HCT116 (cell line): ENCODE measurements at regions not wholly inside any gene's neighbourhood (a gene's known extent, or its start where the extent isn't known, plus 50 kb on each side); places are given as distances from the start of the nearest gene placed in this dataset.

Experiments used
- ATAC-seq: fragments of 200-7000 bp; cut with Tn5 transposase; 2 replicates; pipeline ENCODE4 v1.9.1; 2020; ENCODE audit warnings: mild to moderate bottlenecking, moderate library complexity
- BruUV-seq: library from RNA; stranded (reverse); fragments of 400-500 nt; replicated peaks from 2 replicates; lab custom pipeline; 2021; lab: Mats Ljungman, UMichigan
- CTCF ChIA-PET: fragments of 300-600 bp; sonication (Branson Sonifier 250); formaldehyde crosslinking; loops from one replicate; lab custom pipeline; 2021; ENCODE audit warnings: antibody characterized with exemption; lab: Charles Lee
- POLR2A ChIA-PET: fragments of 300-600, 350-600 bp; sonication (Branson Sonifier 250); formaldehyde crosslinking; loops from one replicate; lab custom pipeline; 2021; ENCODE audit warnings: antibody characterized with exemption; lab: Charles Lee
- RAD21 ChIA-PET, 2 experiments: fragments of 300-600 bp; sonication (Branson Sonifier 250); formaldehyde crosslinking; loops; one replicate each; lab custom pipeline; 2023; ENCODE audit warnings: low total read pairs in 2 of 2; ENCODE audit not compliant: uncharacterized antibody in 2 of 2, unreplicated experiment in 2 of 2, low non-redundant PET in 1 of 2; lab: Charles Lee
- DNase-seq: peaks from one replicate; pipeline ENCODE4 v3.0.0-alpha.2; 2010; ENCODE audit warnings: low read depth, low spot score
- H2AFZ ChIP-seq: fragments of 200-600 bp; shearing (Covaris generic), sonication (generic); 2 replicates; pipeline ENCODE4 v1.6.1; 2017; ENCODE audit warnings: low read depth, mixed run types, mixed read lengths, antibody characterized with exemption, low read length; ENCODE audit not compliant: poor library complexity, severe bottlenecking
- H3K27ac ChIP-seq: 2 replicates; pipeline ENCODE4 v1.5.1; 2012; ENCODE audit warnings: low read depth, low read length
- H3K27me3 ChIP-seq: fragments of 200-600 bp; sonication (generic); 2 replicates; pipeline ENCODE4 v1.6.1; 2016; ENCODE audit warnings: mixed run types, low read length, mixed read lengths; ENCODE audit not compliant: insufficient read depth
- H3K36me3 ChIP-seq, 2 experiments: fragments of 200-500 bp in 1 of 2; fragments of 200-600 bp in 1 of 2; sonication (Bioruptor generic) in 1 of 2; sonication (generic) in 1 of 2; 2 replicates each; pipeline versions ENCODE4 v1.5.1 to v1.6.1; 2014 to 2016; ENCODE audit warnings: low read length in 2 of 2, inconsistent platforms in 1 of 2, mixed read lengths in 1 of 2, mixed run types in 1 of 2; ENCODE audit not compliant: insufficient read depth in 2 of 2, control insufficient read depth in 1 of 2
- H3K4me1 ChIP-seq, 2 experiments: fragments of 200-600 bp in 1 of 2; sonication (generic) in 1 of 2; 2 replicates each; pipeline versions ENCODE4 v1.5.1 to v1.6.1; 2012 to 2017; ENCODE audit warnings: low read length in 2 of 2, inconsistent platforms in 1 of 2, mild to moderate bottlenecking in 1 of 2, mixed read lengths in 1 of 2, mixed run types in 1 of 2, moderate library complexity in 1 of 2; ENCODE audit not compliant: insufficient read depth in 2 of 2, control insufficient read depth in 1 of 2
- H3K4me2 ChIP-seq: fragments of 200-600 bp; sonication (generic); 2 replicates; pipeline ENCODE4 v1.6.1; 2017; ENCODE audit warnings: mixed run types, low read length, mixed read lengths
- H3K4me3 ChIP-seq, 2 experiments: fragments of 200-600 bp in 1 of 2; sonication (generic) in 1 of 2; replicated peaks in 1 of 2; 2 replicates each; pipeline ENCODE4 v1.5.1; 2011 to 2016; ENCODE audit warnings: low read length in 2 of 2, control low read depth in 1 of 2, low read depth in 1 of 2, mild to moderate bottlenecking in 1 of 2, mixed read lengths in 1 of 2, mixed run types in 1 of 2
- H3K79me2 ChIP-seq: fragments of 200-600 bp; sonication (generic); 2 replicates; pipeline ENCODE4 v1.6.1; 2017; ENCODE audit warnings: mild to moderate bottlenecking, mixed run types, low read length, moderate library complexity, mixed read lengths; ENCODE audit not compliant: insufficient read depth
- H3K9ac ChIP-seq: fragments of 200-600 bp; sonication (generic); 2 replicates; pipeline ENCODE4 v1.6.1; 2016; ENCODE audit warnings: low read length, mixed read lengths
- H3K9me2 ChIP-seq: fragments of 200-600 bp; sonication (generic), shearing (Covaris generic); 2 replicates; pipeline ENCODE4 v1.6.1; 2017; ENCODE audit warnings: mixed run types, mild to moderate bottlenecking, moderate library complexity; ENCODE audit not compliant: insufficient read depth
- H3K9me3 ChIP-seq, 2 experiments: fragments of 200-500 bp in 1 of 2; fragments of 200-600 bp in 1 of 2; sonication (Bioruptor generic) in 1 of 2; sonication (generic) in 1 of 2; 2 replicates each; pipeline ENCODE4 v1.6.1; 2014 to 2017; ENCODE audit warnings: low read length in 2 of 2, mixed read lengths in 2 of 2, inconsistent platforms in 1 of 2, low read depth in 1 of 2, mild to moderate bottlenecking in 1 of 2, mixed run types in 1 of 2, moderate library complexity in 1 of 2; ENCODE audit not compliant: control insufficient read depth in 1 of 2, insufficient read depth in 1 of 2
- H4K20me1 ChIP-seq: fragments of 200-600 bp; sonication (generic), shearing (Covaris generic); 2 replicates; pipeline ENCODE4 v1.6.1; 2017; ENCODE audit warnings: mixed run types, mild to moderate bottlenecking, moderate library complexity; ENCODE audit not compliant: insufficient read depth
- CEBPB ChIP-seq: IDR thresholded peaks from 2 replicates; pipeline ENCODE4 v1.6.1; 2012; ENCODE audit warnings: low read depth
- EGR1 ChIP-seq: IDR thresholded peaks from 2 replicates; pipeline ENCODE4 v1.6.1; 2012; ENCODE audit warnings: low read depth
- JUND ChIP-seq: IDR thresholded peaks from 2 replicates; pipeline ENCODE4 v1.6.1; 2012
- SIN3A ChIP-seq: IDR thresholded peaks from 2 replicates; pipeline ENCODE4 v1.6.1; 2012; ENCODE audit warnings: low read depth
- TCF7L2 ChIP-seq: IDR thresholded peaks from 2 replicates; pipeline ENCODE4 v1.7.0; 2011; ENCODE audit warnings: borderline replicate concordance, inconsistent platforms; ENCODE audit not compliant: insufficient read depth, insufficient read length; ENCODE audit errors: extremely low read depth
- YY1 ChIP-seq: IDR thresholded peaks from 2 replicates; pipeline ENCODE4 v1.6.1; 2011; ENCODE audit warnings: low read length, low read depth, moderate library complexity, mild to moderate bottlenecking; ENCODE audit not compliant: insufficient replicate concordance; ENCODE audit errors: extremely low read depth
- ZFX ChIP-seq: fragments of 450-650 bp; IDR thresholded peaks from 2 replicates; pipeline ENCODE4 v1.6.1; 2017
- intact Hi-C: fragments of 100-400 bp; cut with micrococcal nuclease; formaldehyde crosslinking; loops from 2 replicates; pipeline ENCODE4 v1.10.0; 2022
- TF ChIP-seq, protein P1 (sequence below), 3 experiments: fragments of 200-600 bp in 1 of 3; sonication (generic) in 1 of 3; IDR thresholded peaks in 2 of 3; conservative IDR thresholded peaks in 1 of 3; 2 replicates each; pipeline ENCODE4 v1.5.1; 2012 to 2017; ENCODE audit warnings: low read depth in 2 of 3, low read length in 2 of 3, antibody characterized with exemption in 1 of 3, borderline replicate concordance in 1 of 3, control low read depth in 1 of 3, mild to moderate bottlenecking in 1 of 3, mixed read lengths in 1 of 3, mixed run types in 1 of 3, moderate library complexity in 1 of 3; ENCODE audit not compliant: insufficient read depth in 1 of 3
- TF ChIP-seq, protein P2 (sequence below): IDR thresholded peaks from 2 replicates; pipeline ENCODE4 v1.6.1; 2012; ENCODE audit warnings: low read depth
- TF ChIP-seq, protein P3 (sequence below): IDR thresholded peaks from 2 replicates; pipeline ENCODE4 v1.6.1; 2012
- TF ChIP-seq, protein P4 (sequence below): IDR thresholded peaks from 2 replicates; pipeline ENCODE4 v1.6.1; 2011; ENCODE audit warnings: mild to moderate bottlenecking, low read length, moderate library complexity; ENCODE audit not compliant: insufficient replicate concordance; ENCODE audit errors: extremely low read depth

DNA sequence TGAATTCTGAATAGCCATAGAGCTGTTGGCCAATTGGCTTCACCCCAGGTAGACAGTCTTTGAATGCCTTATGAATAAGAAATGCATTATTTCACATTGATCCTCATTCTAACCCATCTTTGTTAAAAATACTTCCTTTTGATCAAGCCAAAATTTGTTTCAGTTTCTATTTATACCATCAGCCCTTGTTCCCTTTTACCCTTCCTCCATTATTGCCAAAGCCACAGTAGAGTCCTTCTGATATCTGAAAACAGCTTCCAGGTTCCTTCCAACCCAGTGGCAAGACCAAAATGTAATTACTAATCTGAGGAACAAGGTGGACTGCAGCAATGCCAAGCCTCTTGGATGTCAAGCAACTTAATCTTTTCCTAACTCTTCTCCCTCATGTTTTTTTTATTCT is 458.8 kb downstream of the BUD13 start:
- no TSS peak for BruUV-seq

More for the DNA sequence above, 458.8 kb downstream of the BUD13 start:
- H3K9me3 ChIP-seq: no peaks in the 10 kb centered on the region
- H3K27me3 ChIP-seq: peaks cover 8% of the 10 kb centered on the region; the same call in 1 of the 2 replicates
- no peak overlapping the region for H2AFZ ChIP-seq
- H3K9me2 ChIP-seq: no peaks in the 10 kb centered on the region
- no peaks in the 10 kb centered on the region for H3K36me3 ChIP-seq
- ATAC-seq (no peak), DNase-seq (no peak)
- TF ChIP-seq JUND (no peak), YY1 (no peak), TCF7L2 (no peak), SIN3A (no peak), CEBPB (no peak), ZFX (no peak), EGR1 (no peak)
- TF ChIP-seq, protein P1, sequence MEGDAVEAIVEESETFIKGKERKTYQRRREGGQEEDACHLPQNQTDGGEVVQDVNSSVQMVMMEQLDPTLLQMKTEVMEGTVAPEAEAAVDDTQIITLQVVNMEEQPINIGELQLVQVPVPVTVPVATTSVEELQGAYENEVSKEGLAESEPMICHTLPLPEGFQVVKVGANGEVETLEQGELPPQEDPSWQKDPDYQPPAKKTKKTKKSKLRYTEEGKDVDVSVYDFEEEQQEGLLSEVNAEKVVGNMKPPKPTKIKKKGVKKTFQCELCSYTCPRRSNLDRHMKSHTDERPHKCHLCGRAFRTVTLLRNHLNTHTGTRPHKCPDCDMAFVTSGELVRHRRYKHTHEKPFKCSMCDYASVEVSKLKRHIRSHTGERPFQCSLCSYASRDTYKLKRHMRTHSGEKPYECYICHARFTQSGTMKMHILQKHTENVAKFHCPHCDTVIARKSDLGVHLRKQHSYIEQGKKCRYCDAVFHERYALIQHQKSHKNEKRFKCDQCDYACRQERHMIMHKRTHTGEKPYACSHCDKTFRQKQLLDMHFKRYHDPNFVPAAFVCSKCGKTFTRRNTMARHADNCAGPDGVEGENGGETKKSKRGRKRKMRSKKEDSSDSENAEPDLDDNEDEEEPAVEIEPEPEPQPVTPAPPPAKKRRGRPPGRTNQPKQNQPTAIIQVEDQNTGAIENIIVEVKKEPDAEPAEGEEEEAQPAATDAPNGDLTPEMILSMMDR (IDR thresholded peaks at IDR 0.05 in 2 of 3, conservative IDR thresholded peaks at IDR 0.05 in 1 of 3; ENCODE audit: borderline replicate concordance in 1 of 3, insufficient read depth in 1 of 3, low read depth in 2 of 3, low read length in 2 of 3): no peak
- TF ChIP-seq, protein P2, sequence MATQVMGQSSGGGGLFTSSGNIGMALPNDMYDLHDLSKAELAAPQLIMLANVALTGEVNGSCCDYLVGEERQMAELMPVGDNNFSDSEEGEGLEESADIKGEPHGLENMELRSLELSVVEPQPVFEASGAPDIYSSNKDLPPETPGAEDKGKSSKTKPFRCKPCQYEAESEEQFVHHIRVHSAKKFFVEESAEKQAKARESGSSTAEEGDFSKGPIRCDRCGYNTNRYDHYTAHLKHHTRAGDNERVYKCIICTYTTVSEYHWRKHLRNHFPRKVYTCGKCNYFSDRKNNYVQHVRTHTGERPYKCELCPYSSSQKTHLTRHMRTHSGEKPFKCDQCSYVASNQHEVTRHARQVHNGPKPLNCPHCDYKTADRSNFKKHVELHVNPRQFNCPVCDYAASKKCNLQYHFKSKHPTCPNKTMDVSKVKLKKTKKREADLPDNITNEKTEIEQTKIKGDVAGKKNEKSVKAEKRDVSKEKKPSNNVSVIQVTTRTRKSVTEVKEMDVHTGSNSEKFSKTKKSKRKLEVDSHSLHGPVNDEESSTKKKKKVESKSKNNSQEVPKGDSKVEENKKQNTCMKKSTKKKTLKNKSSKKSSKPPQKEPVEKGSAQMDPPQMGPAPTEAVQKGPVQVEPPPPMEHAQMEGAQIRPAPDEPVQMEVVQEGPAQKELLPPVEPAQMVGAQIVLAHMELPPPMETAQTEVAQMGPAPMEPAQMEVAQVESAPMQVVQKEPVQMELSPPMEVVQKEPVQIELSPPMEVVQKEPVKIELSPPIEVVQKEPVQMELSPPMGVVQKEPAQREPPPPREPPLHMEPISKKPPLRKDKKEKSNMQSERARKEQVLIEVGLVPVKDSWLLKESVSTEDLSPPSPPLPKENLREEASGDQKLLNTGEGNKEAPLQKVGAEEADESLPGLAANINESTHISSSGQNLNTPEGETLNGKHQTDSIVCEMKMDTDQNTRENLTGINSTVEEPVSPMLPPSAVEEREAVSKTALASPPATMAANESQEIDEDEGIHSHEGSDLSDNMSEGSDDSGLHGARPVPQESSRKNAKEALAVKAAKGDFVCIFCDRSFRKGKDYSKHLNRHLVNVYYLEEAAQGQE: no peak
- TF ChIP-seq, protein P3, sequence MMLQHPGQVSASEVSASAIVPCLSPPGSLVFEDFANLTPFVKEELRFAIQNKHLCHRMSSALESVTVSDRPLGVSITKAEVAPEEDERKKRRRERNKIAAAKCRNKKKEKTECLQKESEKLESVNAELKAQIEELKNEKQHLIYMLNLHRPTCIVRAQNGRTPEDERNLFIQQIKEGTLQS: no peak
- TF ChIP-seq, protein P4, sequence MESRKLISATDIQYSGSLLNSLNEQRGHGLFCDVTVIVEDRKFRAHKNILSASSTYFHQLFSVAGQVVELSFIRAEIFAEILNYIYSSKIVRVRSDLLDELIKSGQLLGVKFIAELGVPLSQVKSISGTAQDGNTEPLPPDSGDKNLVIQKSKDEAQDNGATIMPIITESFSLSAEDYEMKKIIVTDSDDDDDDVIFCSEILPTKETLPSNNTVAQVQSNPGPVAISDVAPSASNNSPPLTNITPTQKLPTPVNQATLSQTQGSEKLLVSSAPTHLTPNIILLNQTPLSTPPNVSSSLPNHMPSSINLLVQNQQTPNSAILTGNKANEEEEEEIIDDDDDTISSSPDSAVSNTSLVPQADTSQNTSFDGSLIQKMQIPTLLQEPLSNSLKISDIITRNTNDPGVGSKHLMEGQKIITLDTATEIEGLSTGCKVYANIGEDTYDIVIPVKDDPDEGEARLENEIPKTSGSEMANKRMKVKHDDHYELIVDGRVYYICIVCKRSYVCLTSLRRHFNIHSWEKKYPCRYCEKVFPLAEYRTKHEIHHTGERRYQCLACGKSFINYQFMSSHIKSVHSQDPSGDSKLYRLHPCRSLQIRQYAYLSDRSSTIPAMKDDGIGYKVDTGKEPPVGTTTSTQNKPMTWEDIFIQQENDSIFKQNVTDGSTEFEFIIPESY: no peak
- H4K20me1 ChIP-seq: no peaks in the 10 kb centered on the region
- intact Hi-C loops: no loop called here
- no peaks in the 10 kb centered on the region for H3K79me2 ChIP-seq
- RAD21 ChIA-PET: no interaction called here
- POLR2A ChIA-PET: no interaction called here
- no peak overlapping the region for H3K27ac ChIP-seq
- CTCF ChIA-PET: no interaction called here
- no peak overlapping the region for H3K4me2 ChIP-seq
- H3K4me1 ChIP-seq: peaks cover 0 to 5% of the 10 kb centered on the region in 2 experiments; a peak in 2 of 4 replicates
- H3K4me3 ChIP-seq: no peak overlapping the region
- H3K9ac ChIP-seq: no peak overlapping the region
